ENCODE measurements at regions not wholly inside any gene's neighbourhood (a gene's known extent, or its start where the extent isn't known, plus 50 kb on each side); places are given as distances from the start of the nearest gene placed in this dataset.
"Not testable (repeated sequence)": the region's sequence is repeated elsewhere in the genome, so short reads cannot be mapped to it uniquely, and the experiment has no call there.

- H3K27ac ChIP-seq (ENCODE audit: low read depth): no peak overlapping the region
- no peak for DNase-seq (ENCODE audit: extremely low spot score)
- WGBS: 82% methylated on average over 1 of the region's 1 CpG
- no peaks in the 10 kb centered on the region for H3K36me3 ChIP-seq (ENCODE audit: insufficient read depth)
- no peak overlapping the region for H3K4me3 ChIP-seq (ENCODE audit: low read depth, low read length)
- H3K4me1 ChIP-seq (ENCODE audit: insufficient read depth): no peaks in the 10 kb centered on the region
Observed at GRCh38 chr19:27815985-27816384, 1397.0 kb downstream of the UQCRFS1 start.

- H3K4me1 ChIP-seq (ENCODE audit: insufficient read depth); DNase-seq (ENCODE audit: extremely low spot score); H3K36me3 ChIP-seq (ENCODE audit: insufficient read depth); H3K27ac ChIP-seq (ENCODE audit: low read depth); H3K4me3 ChIP-seq (ENCODE audit: low read depth, low read length): not testable (repeated sequence)
- WGBS: 86% methylated on average over 4 of the region's 4 CpGs
Observed at GRCh38 chr19:27814834-27815233, 1398.1 kb downstream of the UQCRFS1 start.

GRCh38 chr19:27814274-27814673 lies 1398.7 kb downstream of the UQCRFS1 start:
- not testable (repeated sequence) for H3K27ac ChIP-seq (ENCODE audit: low read depth); DNase-seq (ENCODE audit: extremely low spot score); H3K36me3 ChIP-seq (ENCODE audit: insufficient read depth); H3K4me3 ChIP-seq (ENCODE audit: low read depth, low read length); H3K4me1 ChIP-seq (ENCODE audit: insufficient read depth)
- WGBS: 94% methylated on average over 3 of the region's 3 CpGs

- no peak for DNase-seq (ENCODE audit: extremely low spot score)
- 89% methylated on average over 17 of the region's 17 CpGs for WGBS
- no peaks in the 10 kb centered on the region for H3K4me1 ChIP-seq (ENCODE audit: insufficient read depth)
- H3K36me3 ChIP-seq (ENCODE audit: insufficient read depth): no peaks in the 10 kb centered on the region
- no peak overlapping the region for H3K27ac ChIP-seq (ENCODE audit: low read depth)
- H3K4me3 ChIP-seq (ENCODE audit: low read depth, low read length): no peak overlapping the region
Observed at GRCh38 chr19:27806471-27807070, 1406.4 kb downstream of the UQCRFS1 start.

GRCh38 chr19:27805848-27806247 lies 1407.1 kb downstream of the UQCRFS1 start:
- DNase-seq (ENCODE audit: extremely low spot score): no peak
- Histone ChIP-seq H3K4me1 (ENCODE audit: insufficient read depth) (no peaks in the 10 kb centered on the region), H3K27ac (ENCODE audit: low read depth) (no peak overlapping the region), H3K4me3 (ENCODE audit: low read depth, low read length) (no peak overlapping the region), H3K36me3 (ENCODE audit: insufficient read depth) (no peaks in the 10 kb centered on the region)
- 94% methylated on average over 19 of the region's 19 CpGs for WGBS

GRCh38 chr19:27802293-27802692 lies 1410.7 kb downstream of the UQCRFS1 start:
- H3K36me3 ChIP-seq (ENCODE audit: insufficient read depth); H3K4me1 ChIP-seq (ENCODE audit: insufficient read depth); DNase-seq (ENCODE audit: extremely low spot score); H3K4me3 ChIP-seq (ENCODE audit: low read depth, low read length); H3K27ac ChIP-seq (ENCODE audit: low read depth): not testable (repeated sequence)
- 54% methylated on average over 15 of the region's 15 CpGs for WGBS

- 75% methylated on average over 1 of the region's 1 CpG for WGBS
- H3K36me3 ChIP-seq (ENCODE audit: insufficient read depth): no peaks in the 10 kb centered on the region
- no peaks in the 10 kb centered on the region for H3K4me1 ChIP-seq (ENCODE audit: insufficient read depth)
- H3K4me3 ChIP-seq (ENCODE audit: low read depth, low read length): no peak overlapping the region
- H3K27ac ChIP-seq (ENCODE audit: low read depth): no peak overlapping the region
- no peak for DNase-seq (ENCODE audit: extremely low spot score)
Observed at GRCh38 chr19:27796540-27796939, 1416.4 kb downstream of the UQCRFS1 start.

GRCh38 chr19:27796073-27796472 lies 1416.9 kb downstream of the UQCRFS1 start:
- Histone ChIP-seq H3K27ac (ENCODE audit: low read depth) (no peak overlapping the region), H3K4me3 (ENCODE audit: low read depth, low read length) (no peak overlapping the region), H3K4me1 (ENCODE audit: insufficient read depth) (no peaks in the 10 kb centered on the region), H3K36me3 (ENCODE audit: insufficient read depth) (no peaks in the 10 kb centered on the region)
- WGBS: 45% methylated on average over 2 of the region's 2 CpGs
- DNase-seq (ENCODE audit: extremely low spot score): no peak

GRCh38 chr19:27795369-27795768 lies 1417.6 kb downstream of the UQCRFS1 start:
- Histone ChIP-seq H3K4me1 (ENCODE audit: insufficient read depth) (no peaks in the 10 kb centered on the region), H3K27ac (ENCODE audit: low read depth) (no peak overlapping the region), H3K36me3 (ENCODE audit: insufficient read depth) (no peaks in the 10 kb centered on the region), H3K4me3 (ENCODE audit: low read depth, low read length) (no peak overlapping the region)
- DNase-seq (ENCODE audit: extremely low spot score): no peak
- 100% methylated on average over 2 of the region's 2 CpGs for WGBS

- whole genome bisulfite sequencing: 8% methylated on average over 15 of the region's 15 CpGs
- H3K4me3 ChIP-seq (ENCODE audit: low read depth, low read length): peak overlapping the region; percentile 75
- DNase-seq (ENCODE audit: extremely low spot score): no peak
- no peak overlapping the region for H3K27ac ChIP-seq (ENCODE audit: low read depth)
- H3K36me3 ChIP-seq (ENCODE audit: insufficient read depth): no peaks in the 10 kb centered on the region
- H3K4me1 ChIP-seq (ENCODE audit: insufficient read depth): no peaks in the 10 kb centered on the region
Observed at GRCh38 chr19:27794494-27795042, 1418.4 kb downstream of the UQCRFS1 start.

- Histone ChIP-seq H3K4me3 (ENCODE audit: low read depth, low read length) (peak overlapping the region; percentile 75), H3K27ac (ENCODE audit: low read depth) (peak overlapping the region; percentile 77), H3K4me1 (ENCODE audit: insufficient read depth) (no peaks in the 10 kb centered on the region), H3K36me3 (ENCODE audit: insufficient read depth) (no peaks in the 10 kb centered on the region)
- peak; percentile 85 for DNase-seq (ENCODE audit: extremely low spot score)
- under 1% methylated on average over 51 of the region's 51 CpGs for WGBS
Observed at GRCh38 chr19:27793644-27794493, 1419.1 kb downstream of the UQCRFS1 start.

- peak; percentile 58 for DNase-seq (ENCODE audit: extremely low spot score)
- peak overlapping the region; percentile 77 for H3K27ac ChIP-seq (ENCODE audit: low read depth)
- no peaks in the 10 kb centered on the region for H3K36me3 ChIP-seq (ENCODE audit: insufficient read depth)
- no peaks in the 10 kb centered on the region for H3K4me1 ChIP-seq (ENCODE audit: insufficient read depth)
- under 1% methylated on average over 20 of the region's 20 CpGs for WGBS
- H3K4me3 ChIP-seq (ENCODE audit: low read depth, low read length): peak overlapping the region; percentile 75
Observed at GRCh38 chr19:27793128-27793643, 1419.8 kb downstream of the UQCRFS1 start.

GRCh38 chr19:27792576-27793127 lies 1420.3 kb downstream of the UQCRFS1 start:
- Histone ChIP-seq H3K27ac (ENCODE audit: low read depth) (peak overlapping the region; percentile 77), H3K4me3 (ENCODE audit: low read depth, low read length) (peak overlapping the region; percentile 75), H3K4me1 (ENCODE audit: insufficient read depth) (no peaks in the 10 kb centered on the region), H3K36me3 (ENCODE audit: insufficient read depth) (no peaks in the 10 kb centered on the region)
- 15% methylated on average over 6 of the region's 6 CpGs for WGBS
- DNase-seq (ENCODE audit: extremely low spot score): no peak
